Neuronal stem cell (in vitro differentiated cells): ENCODE measurements at regions not wholly inside any gene's neighbourhood (a gene's known extent, or its start where the extent isn't known, plus 50 kb on each side); places are given as distances from the start of the nearest gene placed in this dataset.

Experiments
- DNase-seq: peaks from one replicate; pipeline ENCODE4 v3.0.0-alpha.2; 2013; ENCODE audit warnings: low spot score
- H2AFZ ChIP-seq: one replicate; pipeline ENCODE4 v1.6.1; 2013; ENCODE audit warnings: mild to moderate bottlenecking, low read length, inconsistent platforms
- H2AK5ac ChIP-seq: 2 replicates; pipeline ENCODE4 v1.6.1; 2013; ENCODE audit warnings: low read depth, mild to moderate bottlenecking, inconsistent platforms, low read length, moderate library complexity, mixed read lengths
- H2BK120ac ChIP-seq: 2 replicates; pipeline ENCODE4 v1.6.1; 2013; ENCODE audit warnings: low read depth, mild to moderate bottlenecking, inconsistent platforms, low read length, moderate library complexity, mixed read lengths
- H2BK12ac ChIP-seq: one replicate; pipeline ENCODE4 v1.6.1; 2013; ENCODE audit warnings: low read length, inconsistent platforms
- H2BK15ac ChIP-seq: 2 replicates; pipeline ENCODE4 v1.6.1; 2013; ENCODE audit warnings: mild to moderate bottlenecking, low read length, inconsistent platforms, mixed read lengths
- H2BK5ac ChIP-seq: one replicate; pipeline ENCODE4 v1.6.1; 2013; ENCODE audit warnings: inconsistent platforms, mild to moderate bottlenecking, low read length, moderate library complexity
- H3K14ac ChIP-seq: one replicate; pipeline ENCODE4 v1.6.1; 2013; ENCODE audit warnings: low read length, inconsistent platforms
- H3K18ac ChIP-seq: 2 replicates; pipeline ENCODE4 v1.6.1; 2013; ENCODE audit warnings: low read length, inconsistent platforms
- H3K23ac ChIP-seq: 2 replicates; pipeline ENCODE4 v1.6.1; 2013; ENCODE audit warnings: low read depth, mild to moderate bottlenecking, mixed read lengths, low read length, inconsistent platforms; ENCODE audit not compliant: poor library complexity
- H3K27ac ChIP-seq: replicated peaks from 3 replicates; pipeline ENCODE4 v1.5.1; 2013; ENCODE audit warnings: low read length, inconsistent platforms
- H3K27me3 ChIP-seq, 3 experiments: 2 replicates each; pipeline ENCODE4 v1.6.1; 2013; ENCODE audit warnings: low read length in 3 of 3, mild to moderate bottlenecking in 2 of 3, inconsistent platforms in 1 of 3, low read depth in 1 of 3, mixed read lengths in 1 of 3, moderate library complexity in 1 of 3; ENCODE audit not compliant: control insufficient read depth in 3 of 3, insufficient read depth in 3 of 3
- H3K36me3 ChIP-seq, 2 donors: replicated peaks in 1 of 2; 2 replicates each; pipeline ENCODE4 v1.6.1; 2013; ENCODE audit warnings: low read length in 2 of 2; ENCODE audit not compliant: control insufficient read depth in 2 of 2, insufficient read depth in 2 of 2
- H3K4ac ChIP-seq: 2 replicates; pipeline ENCODE4 v1.6.1; 2013; ENCODE audit warnings: inconsistent platforms, mild to moderate bottlenecking, low read length, moderate library complexity
- H3K4me1 ChIP-seq, 2 donors: 1 replicate in 1 of 2; 2 replicates in 1 of 2; pipeline ENCODE4 v1.6.1; 2013; ENCODE audit warnings: low read length in 2 of 2, low read depth in 1 of 2; ENCODE audit not compliant: control insufficient read depth in 2 of 2, insufficient read depth in 1 of 2
- H3K4me2 ChIP-seq: one replicate; pipeline ENCODE4 v1.6.1; 2013; ENCODE audit warnings: mild to moderate bottlenecking, low read length, inconsistent platforms; ENCODE audit not compliant: insufficient read depth, poor library complexity, severe bottlenecking
- H3K4me3 ChIP-seq, 2 donors: 2 replicates each; pipeline ENCODE4 v1.5.1; 2013; ENCODE audit warnings: low read length in 2 of 2, mild to moderate bottlenecking in 2 of 2, inconsistent platforms in 1 of 2, moderate library complexity in 1 of 2
- H3K79me1 ChIP-seq: one replicate; pipeline ENCODE4 v1.6.1; 2013; ENCODE audit warnings: low read depth, mild to moderate bottlenecking, inconsistent platforms, low read length, moderate library complexity
- H3K9ac ChIP-seq: one replicate; pipeline ENCODE4 v1.6.1; 2013; ENCODE audit warnings: mild to moderate bottlenecking, low read depth, low read length, inconsistent platforms; ENCODE audit not compliant: poor library complexity
- H3K9me3 ChIP-seq, 2 donors: replicated peaks in 1 of 2; 2 replicates each; pipeline versions ENCODE3 to v1.6.1; 2013; ENCODE audit warnings: low read length in 2 of 2, mild to moderate bottlenecking in 2 of 2, inconsistent platforms in 1 of 2, low read depth in 1 of 2, mixed read lengths in 1 of 2, moderate library complexity in 1 of 2; ENCODE audit not compliant: control insufficient read depth in 2 of 2, insufficient read depth in 1 of 2
- H4K8ac ChIP-seq: one replicate; pipeline ENCODE4 v1.6.1; 2013; ENCODE audit warnings: low read depth, mild to moderate bottlenecking, inconsistent platforms, low read length, moderate library complexity
- H4K91ac ChIP-seq: one replicate; pipeline ENCODE4 v1.6.1; 2013; ENCODE audit warnings: low read length, low read depth, mild to moderate bottlenecking, inconsistent platforms; ENCODE audit not compliant: poor library complexity
- WGBS, 2 donors: extraction: QIAGEN DNeasy Blood & Tissue Kit; methylation state at CpG; one replicate each; pipeline ENCODE4 v1.1.7; 2013; ENCODE audit warnings: missing lambda C conversion rate in 2 of 2, mixed read lengths in 1 of 2; ENCODE audit not compliant: insufficient read length in 2 of 2, insufficient replicate concordance in 1 of 2; ENCODE audit errors: extremely low coverage in 2 of 2; 5-methylcytosine and 5-hydroxymethylcytosine counted together

DNA sequence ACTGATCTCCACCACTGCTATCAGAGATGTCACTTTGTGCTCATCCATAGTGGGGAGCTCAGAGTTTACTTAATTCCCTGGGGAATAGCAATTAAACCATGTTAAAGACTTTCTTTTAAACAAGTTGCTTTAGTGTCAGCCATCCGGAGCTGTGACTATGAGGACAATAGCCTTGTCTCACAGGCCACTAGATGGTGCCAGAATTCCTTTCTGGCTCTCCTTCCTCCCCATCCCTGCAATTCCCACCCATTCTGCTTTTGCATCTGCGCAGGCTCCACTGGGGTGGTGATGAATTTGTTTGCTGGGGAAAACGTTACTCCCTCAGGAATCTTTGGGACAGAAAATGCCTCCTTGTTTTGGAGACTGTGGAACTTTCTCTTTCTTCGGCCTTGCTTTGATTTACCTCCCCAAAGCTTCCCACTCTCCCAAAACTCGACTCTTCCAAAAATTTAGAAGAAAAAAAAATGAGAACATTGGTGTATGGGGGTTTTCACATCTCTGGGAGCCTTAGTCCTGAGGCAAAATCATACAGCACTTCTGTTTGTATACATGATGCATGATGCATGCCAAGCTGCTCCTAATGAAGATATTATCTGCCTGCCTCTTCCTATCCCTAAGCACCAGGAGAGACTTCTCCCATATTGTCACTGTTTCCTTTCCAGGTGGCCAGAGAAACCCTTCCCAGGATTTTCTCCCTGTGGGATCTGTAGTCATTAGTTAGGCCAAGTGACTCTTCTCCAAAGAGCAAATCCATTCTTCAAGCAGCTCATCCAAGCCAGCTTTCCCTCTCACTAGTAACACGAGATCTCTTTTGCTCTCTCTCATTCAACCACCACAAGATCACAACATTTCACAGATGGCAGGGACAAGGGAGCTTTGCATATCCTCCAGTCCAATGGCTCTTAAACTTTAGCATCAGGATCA, 466.1 kb downstream of the TLR4 start:
- H3K27ac ChIP-seq, result no peak overlapping the region
- H2BK15ac ChIP-seq, result no peak overlapping the region
- no peak overlapping the region for H4K8ac ChIP-seq
- H3K4ac ChIP-seq, result no peak overlapping the region
- H3K9ac ChIP-seq, result no peak overlapping the region
- no peaks in the 10 kb centered on the region for H3K36me3 ChIP-seq
- H3K23ac ChIP-seq, result no peak overlapping the region
- DNase-seq, result peak; percentile 51
- H3K4me2 ChIP-seq, result no peak overlapping the region
- no peak overlapping the region for H3K14ac ChIP-seq
- H2AFZ ChIP-seq, result peak overlapping the region; percentile 60
- H3K4me3 ChIP-seq, result no peak overlapping the region
- H3K9me3 ChIP-seq, result no peaks in the 10 kb centered on the region
- H2BK12ac ChIP-seq, result no peak overlapping the region
- H3K18ac ChIP-seq, result no peak overlapping the region
- no peak overlapping the region for H4K91ac ChIP-seq
- H3K27me3 ChIP-seq, result peaks cover 0 to 3% (median 0%) of the 10 kb centered on the region in 3 experiments
- H2AK5ac ChIP-seq, result no peak overlapping the region
- no peak overlapping the region for H2BK5ac ChIP-seq
- H2BK120ac ChIP-seq, result no peak overlapping the region
- peaks cover 0 to 1% of the 10 kb centered on the region in 2 donors for H3K4me1 ChIP-seq
- no peaks in the 10 kb centered on the region for H3K79me1 ChIP-seq
- no CpG with 5 or more reads among the region's 6 CpGs for WGBS, 2 donors

DNA sequence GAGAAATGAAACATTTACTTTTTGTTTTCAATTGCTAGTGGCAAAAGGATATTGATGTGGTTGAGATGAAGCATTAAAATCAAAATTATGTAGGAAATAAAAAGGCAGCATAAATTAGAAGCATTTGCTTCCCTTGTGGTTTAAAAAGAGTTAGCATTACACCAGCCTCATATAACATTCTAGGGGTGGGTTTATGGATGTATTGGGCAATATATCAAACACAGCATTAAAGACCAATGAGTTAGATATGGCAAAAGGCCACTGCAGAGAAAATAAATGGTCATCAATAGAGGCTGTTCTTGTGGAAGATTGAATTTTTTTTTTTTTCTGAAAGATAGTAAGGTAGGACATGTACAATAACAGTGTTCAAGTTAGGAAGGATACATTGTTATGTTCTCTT, 473.0 kb downstream of the TLR4 start:
- Histone ChIP-seq H3K27me3 (no peaks in the 10 kb centered on the region), H3K18ac (no peak overlapping the region), H4K91ac (no peak overlapping the region), H2BK15ac (no peak overlapping the region), H3K14ac (no peak overlapping the region), H2BK12ac (no peak overlapping the region), H2BK5ac (no peak overlapping the region), H3K4ac (no peak overlapping the region), H3K9ac (no peak overlapping the region), H3K4me1 (no peaks in the 10 kb centered on the region), H2BK120ac (no peak overlapping the region), H3K4me2 (no peak overlapping the region), H3K4me3 (no peak overlapping the region), H4K8ac (no peak overlapping the region), H2AFZ (no peak overlapping the region), H3K23ac (no peak overlapping the region), H3K36me3 (no peaks in the 10 kb centered on the region), H3K27ac (no peak overlapping the region), H2AK5ac (no peak overlapping the region), H3K79me1 (no peaks in the 10 kb centered on the region), H3K9me3 (no peaks in the 10 kb centered on the region)
- no peak for DNase-seq

DNA sequence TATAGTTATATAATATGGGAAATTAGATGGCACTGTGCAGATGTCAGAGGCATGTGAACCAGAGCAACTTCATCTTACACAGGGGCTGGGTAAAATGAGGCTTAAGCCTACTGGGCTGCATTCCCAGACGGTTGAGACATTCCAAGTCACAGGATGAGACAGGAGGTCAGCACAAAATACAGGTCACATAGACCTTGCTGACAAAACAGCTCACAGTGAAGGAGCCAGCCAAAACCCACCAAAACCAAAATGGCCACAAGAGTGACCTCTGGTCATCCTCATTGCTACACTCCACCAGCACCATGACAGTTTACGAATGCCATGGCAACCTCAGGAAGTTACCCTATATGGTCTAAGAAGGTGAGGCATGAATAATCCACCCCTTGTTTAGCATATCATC, 479.4 kb downstream of the TLR4 start:
- H2AFZ ChIP-seq, result no peak overlapping the region
- no peak overlapping the region for H4K91ac ChIP-seq
- no peak overlapping the region for H2BK15ac ChIP-seq
- no peak overlapping the region for H3K18ac ChIP-seq
- no peaks in the 10 kb centered on the region for H3K36me3 ChIP-seq
- no peaks in the 10 kb centered on the region for H3K4me1 ChIP-seq
- H3K23ac ChIP-seq, result no peak overlapping the region
- H4K8ac ChIP-seq, result no peak overlapping the region
- no peak overlapping the region for H2BK12ac ChIP-seq
- DNase-seq, result no peak
- H3K9me3 ChIP-seq, result no peaks in the 10 kb centered on the region
- H3K4me2 ChIP-seq, result no peak overlapping the region
- no peak overlapping the region for H3K14ac ChIP-seq
- no CpG with 5 or more reads among the region's 2 CpGs for WGBS, 2 donors
- H2BK5ac ChIP-seq, result no peak overlapping the region
- no peak overlapping the region for H2BK120ac ChIP-seq
- H3K27ac ChIP-seq, result no peak overlapping the region
- no peak overlapping the region for H2AK5ac ChIP-seq
- H3K4me3 ChIP-seq, result no peak overlapping the region
- H3K79me1 ChIP-seq, result no peaks in the 10 kb centered on the region
- H3K9ac ChIP-seq, result no peak overlapping the region
- H3K4ac ChIP-seq, result no peak overlapping the region
- H3K27me3 ChIP-seq, result no peaks in the 10 kb centered on the region

GRCh38 chr9:118187408-118187807, 483.2 kb downstream of the TLR4 start:
- H3K4me1 ChIP-seq, result no peaks in the 10 kb centered on the region
- no peak overlapping the region for H3K18ac ChIP-seq
- H2BK15ac ChIP-seq, result no peak overlapping the region
- H3K9me3 ChIP-seq, result no peaks in the 10 kb centered on the region
- H3K4ac ChIP-seq, result no peak overlapping the region
- no peaks in the 10 kb centered on the region for H3K27me3 ChIP-seq
- H3K27ac ChIP-seq, result no peak overlapping the region
- H2AK5ac ChIP-seq, result no peak overlapping the region
- H3K36me3 ChIP-seq, result no peaks in the 10 kb centered on the region
- H3K4me2 ChIP-seq, result no peak overlapping the region
- no peak overlapping the region for H4K91ac ChIP-seq
- H2BK120ac ChIP-seq, result no peak overlapping the region
- no peak overlapping the region for H3K14ac ChIP-seq
- no peak overlapping the region for H4K8ac ChIP-seq
- WGBS, 2 donors, result no CpG with 5 or more reads among the region's 1 CpG
- H2BK12ac ChIP-seq, result no peak overlapping the region
- no peak for DNase-seq
- no peak overlapping the region for H3K23ac ChIP-seq
- H2BK5ac ChIP-seq, result no peak overlapping the region
- H3K79me1 ChIP-seq, result no peaks in the 10 kb centered on the region
- H2AFZ ChIP-seq, result no peak overlapping the region
- H3K9ac ChIP-seq, result no peak overlapping the region
- H3K4me3 ChIP-seq, result no peak overlapping the region
